Natural killer cell (primary cell): ENCODE measurements at regions not wholly inside any gene's neighbourhood (a gene's known extent, or its start where the extent isn't known, plus 50 kb on each side); places are given as distances from the start of the nearest gene placed in this dataset.

ENCODE experiments used
- ATAC-seq, 3 donors: fragments of 150-1000 bp in 2 of 3; fragments of 200-7000 bp in 1 of 3; cut with Tn5 transposase; 1 replicate in 1 of 3; 2 replicates in 2 of 3; pipeline ENCODE4 v1.10.0; 2021; ENCODE audit warnings: mild to moderate bottlenecking in 2 of 3, moderate library complexity in 2 of 3
- DNase-seq, 2 donors: peaks; one replicate each; pipeline versions ENCODE4 v3.0.0 to v3.0.0-alpha.2; 2013 to 2021; ENCODE audit warnings: mixed read lengths in 1 of 2
- H3K27ac ChIP-seq: one replicate; pipeline ENCODE4 v1.5.1; 2013; ENCODE audit warnings: mild to moderate bottlenecking, low read length
- H3K27me3 ChIP-seq: one replicate; pipeline ENCODE4 v1.6.1; 2013; ENCODE audit warnings: low read length; ENCODE audit not compliant: control insufficient read depth, insufficient read depth
- H3K36me3 ChIP-seq: one replicate; pipeline ENCODE4 v1.6.1; 2013; ENCODE audit warnings: low read length; ENCODE audit not compliant: control insufficient read depth, insufficient read depth
- H3K4me1 ChIP-seq: one replicate; pipeline ENCODE4 v1.6.1; 2013; ENCODE audit warnings: low read length; ENCODE audit not compliant: control insufficient read depth, insufficient read depth
- H3K4me3 ChIP-seq: one replicate; pipeline ENCODE4 v1.5.1; 2013; ENCODE audit warnings: low read length
- H3K9me3 ChIP-seq: one replicate; pipeline ENCODE4 v1.6.1; 2013; ENCODE audit warnings: low read length; ENCODE audit not compliant: control insufficient read depth, insufficient read depth
- H3K27ac Mint-ChIP-seq, 2 donors: one replicate each; pipeline ENCODE4 v1.8.0; 2022; ENCODE audit warnings: mild to moderate bottlenecking in 2 of 2, mixed read lengths in 2 of 2, moderate library complexity in 1 of 2
- H3K27me3 Mint-ChIP-seq, 2 donors: one replicate each; pipeline ENCODE4 v1.8.0; 2022; ENCODE audit warnings: low read depth in 2 of 2, mixed read lengths in 2 of 2
- H3K36me3 Mint-ChIP-seq: one replicate; pipeline ENCODE4 v1.8.0; 2022; ENCODE audit warnings: mixed read lengths
- H3K4me1 Mint-ChIP-seq, 2 donors: one replicate each; pipeline ENCODE4 v1.8.0; 2022; ENCODE audit warnings: mixed read lengths in 2 of 2
- H3K4me3 Mint-ChIP-seq: one replicate; pipeline ENCODE4 v1.8.0; 2022; ENCODE audit warnings: mild to moderate bottlenecking, moderate library complexity, mixed read lengths
- H3K9me3 Mint-ChIP-seq, 2 donors: one replicate each; pipeline ENCODE4 v1.8.0; 2022; ENCODE audit warnings: mixed read lengths in 2 of 2
- CTCF ChIP-seq: fragments of 200-600 bp; IDR thresholded peaks from one replicate; pipeline ENCODE4 v1.8.0; 2022; ENCODE audit warnings: antibody characterized with exemption
- WGBS: methylation state at CpG from one replicate; pipeline ENCODE4 v1.1.7; 2013; ENCODE audit warnings: missing lambda C conversion rate; ENCODE audit not compliant: insufficient coverage; 5-methylcytosine and 5-hydroxymethylcytosine counted together
- intact Hi-C: fragments of 100-400 bp; cut with micrococcal nuclease; formaldehyde crosslinking; loops from one replicate; pipeline ENCODE4 v1.14.2; 2022

GRCh38 chr3:14295801-14296200, 106.6 kb upstream of the SLC6A6 start:
- no peaks in the 10 kb centered on the region for H3K36me3 ChIP-seq
- intact Hi-C loops, result no loop called here
- H3K4me3 Mint-ChIP-seq, result no peak overlapping the region
- H3K4me1 Mint-ChIP-seq, result peaks cover 0 to 8% of the 10 kb centered on the region in 2 donors
- no peak overlapping the region for H3K4me3 ChIP-seq
- H3K9me3 ChIP-seq, result no peaks in the 10 kb centered on the region
- H3K27ac Mint-ChIP-seq, result no peak overlapping the region
- DNase-seq (no peak), ATAC-seq (no peak)
- WGBS, result 95% methylated on average over 5 of the region's 5 CpGs
- peaks cover 7 to 14% of the 10 kb centered on the region in 2 donors for H3K27me3 Mint-ChIP-seq
- H3K4me1 ChIP-seq, result peaks cover 14% of the 10 kb centered on the region
- H3K27me3 ChIP-seq, result peaks cover 4% of the 10 kb centered on the region
- no peaks in the 10 kb centered on the region for H3K36me3 Mint-ChIP-seq
- H3K27ac ChIP-seq, result no peak overlapping the region
- no peak for TF ChIP-seq CTCF
- no peaks in the 10 kb centered on the region for H3K9me3 Mint-ChIP-seq

- Mint-ChIP-seq H3K36me3 (no peaks in the 10 kb centered on the region), H3K27ac (no peak overlapping the region), H3K4me1 (peaks cover 1 to 8% of the 10 kb centered on the region in 2 donors), H3K9me3 (no peaks in the 10 kb centered on the region), H3K27me3 (peaks cover 11 to 14% of the 10 kb centered on the region in 2 donors), H3K4me3 (no peak overlapping the region)
- H3K4me1 ChIP-seq, result peaks cover 16% of the 10 kb centered on the region
- DNase-seq, result no peak
- no peak overlapping the region for H3K4me3 ChIP-seq
- intact Hi-C loops, result no loop called here
- no peaks in the 10 kb centered on the region for H3K9me3 ChIP-seq
- no peak for ATAC-seq
- TF ChIP-seq CTCF, result no peak
- no peak overlapping the region for H3K27ac ChIP-seq
- H3K27me3 ChIP-seq, result peaks cover 4% of the 10 kb centered on the region
- 82% methylated on average over 8 of the region's 8 CpGs for WGBS
- no peaks in the 10 kb centered on the region for H3K36me3 ChIP-seq
Measured at GRCh38 chr3:14297305-14297704, 105.1 kb upstream of the SLC6A6 start.

- no peaks in the 10 kb centered on the region for H3K36me3 ChIP-seq
- no peak for ATAC-seq
- peaks cover 4% of the 10 kb centered on the region for H3K27me3 ChIP-seq
- intact Hi-C loops, result no loop called here
- H3K4me3 Mint-ChIP-seq, result no peak overlapping the region
- H3K9me3 Mint-ChIP-seq, result no peaks in the 10 kb centered on the region
- no peak overlapping the region for H3K27ac Mint-ChIP-seq
- H3K4me1 Mint-ChIP-seq, result peaks cover 6 to 13% of the 10 kb centered on the region in 2 donors
- TF ChIP-seq CTCF, result no peak
- no peak for DNase-seq
- no peak overlapping the region for H3K4me3 ChIP-seq
- H3K27me3 Mint-ChIP-seq, result peaks cover 14% of the 10 kb centered on the region in 2 donors
- peaks cover 21% of the 10 kb centered on the region for H3K4me1 ChIP-seq
- no peak overlapping the region for H3K27ac ChIP-seq
- no peaks in the 10 kb centered on the region for H3K36me3 Mint-ChIP-seq
- H3K9me3 ChIP-seq, result no peaks in the 10 kb centered on the region
- WGBS, result 78% methylated on average over 37 of the region's 37 CpGs
Measured at GRCh38 chr3:14297784-14298236, 104.6 kb upstream of the SLC6A6 start.

- Histone ChIP-seq H3K27me3 (peaks cover 4% of the 10 kb centered on the region), H3K9me3 (no peaks in the 10 kb centered on the region), H3K36me3 (no peaks in the 10 kb centered on the region), H3K27ac (no peak overlapping the region), H3K4me3 (no peak overlapping the region), H3K4me1 (peaks cover 27% of the 10 kb centered on the region)
- Mint-ChIP-seq H3K27ac (no peak overlapping the region), H3K4me3 (no peak overlapping the region), H3K36me3 (no peaks in the 10 kb centered on the region), H3K27me3 (peaks cover 18 to 19% of the 10 kb centered on the region in 2 donors), H3K4me1 (peaks cover 13 to 20% of the 10 kb centered on the region in 2 donors), H3K9me3 (no peaks in the 10 kb centered on the region)
- intact Hi-C loops, result no loop called here
- TF ChIP-seq CTCF, result no peak
- WGBS, result 70% methylated on average over 3 of the region's 5 CpGs
- no peak for DNase-seq
- ATAC-seq, result no peak
Measured at GRCh38 chr3:14298442-14298841, 104.0 kb upstream of the SLC6A6 start.
